H1 (cell line): ENCODE measurements at regions not wholly inside any gene's neighbourhood (a gene's known extent, or its start where the extent isn't known, plus 50 kb on each side); places are given as distances from the start of the nearest gene placed in this dataset.

Experiments used
- BCL11A ChIP-seq, 2 experiments: IDR thresholded peaks; one replicate each; pipeline ENCODE4 v1.6.1; 2011; ENCODE audit warnings: low read depth in 2 of 2, low read length in 2 of 2, mild to moderate bottlenecking in 2 of 2
- CBX5 ChIP-seq: fragments of 300-800, 300-1000 bp; sonication (generic); IDR thresholded peaks from 2 replicates; pipeline ENCODE4 v1.7.1; 2016; ENCODE audit warnings: antibody characterized with exemption, low read length, low read depth
- CHD7 ChIP-seq: fragments of 300-600 bp; sonication (generic); IDR thresholded peaks from 2 replicates; pipeline ENCODE4 v1.7.1; 2012; ENCODE audit warnings: low read length, moderate library complexity, mild to moderate bottlenecking, inconsistent platforms; ENCODE audit not compliant: insufficient replicate concordance
- NRF1 ChIP-seq: IDR thresholded peaks from 2 replicates; pipeline ENCODE4 v1.6.1; 2011; ENCODE audit warnings: mild to moderate bottlenecking, low read depth, low read length, improper control_type of control experiment
- RXRA ChIP-seq: IDR thresholded peaks from 2 replicates; pipeline ENCODE4 v1.6.1; 2011; ENCODE audit warnings: low read depth, mild to moderate bottlenecking, low read length, moderate library complexity; ENCODE audit not compliant: insufficient read depth
- USF2 ChIP-seq: IDR thresholded peaks from 2 replicates; pipeline ENCODE4 v1.6.1; 2011; ENCODE audit warnings: low read length, improper control_type of control experiment

GRCh38 chr1:191589536-191589935 is 568.7 kb upstream of the RGS18 start (continued):
- TF ChIP-seq BCL11A (IDR thresholded peaks at IDR 0.05; ENCODE audit: low read depth in 2 of 2, low read length in 2 of 2) = no peak
- TF ChIP-seq NRF1 = no peak
- TF ChIP-seq CHD7 = no peak
- no peak for TF ChIP-seq RXRA
- no peak for TF ChIP-seq USF2
- no peak for TF ChIP-seq CBX5
